IMR-90 (cell line): ENCODE measurements at regions not wholly inside any gene's neighbourhood (a gene's known extent, or its start where the extent isn't known, plus 50 kb on each side); places are given as distances from the start of the nearest gene placed in this dataset.

ENCODE experiments used
- ATAC-seq: fragments of 200-7000 bp; cut with Tn5 transposase; 2 replicates; pipeline ENCODE4 v1.9.1; 2020; ENCODE audit warnings: low read depth, mild to moderate bottlenecking, moderate library complexity
- BruUV-seq: library from RNA; stranded (reverse); fragments of 400-500 nt; replicated peaks from 2 replicates; lab custom pipeline; 2021; lab: Mats Ljungman, UMichigan
- CTCF ChIA-PET: fragments of 300-600 bp; formaldehyde crosslinking; extraction: SDS; loops from one replicate; lab custom pipeline; 2021; ENCODE audit warnings: antibody characterized with exemption; lab: Yijun Ruan, JAX
- POLR2A ChIA-PET: fragments of 300-600 bp; sonication (Branson Sonifier 250); formaldehyde crosslinking; loops from one replicate; lab custom pipeline; 2022; ENCODE audit warnings: antibody characterized with exemption; ENCODE audit not compliant: unreplicated experiment; lab: Charles Lee
- DNase-seq: peaks from one replicate; pipeline ENCODE4 v3.0.0; 2013
- H2AFZ ChIP-seq: replicated peaks from 2 replicates; pipeline ENCODE3; 2013; ENCODE audit warnings: low read length, mild to moderate bottlenecking; ENCODE audit not compliant: poor library complexity
- H2AK5ac ChIP-seq: 2 replicates; pipeline ENCODE4 v1.6.1; 2013; ENCODE audit warnings: low read depth, low read length, inconsistent platforms
- H2AK9ac ChIP-seq: replicated peaks from 2 replicates; pipeline ENCODE3; 2013; ENCODE audit warnings: mild to moderate bottlenecking, low read depth, low read length, moderate library complexity; ENCODE audit not compliant: poor library complexity
- H2BK120ac ChIP-seq: 2 replicates; pipeline ENCODE4 v1.6.1; 2013; ENCODE audit warnings: low read depth, low read length, inconsistent platforms
- H2BK15ac ChIP-seq: 3 replicates; pipeline ENCODE4 v1.6.1; 2013; ENCODE audit warnings: low read depth, low read length, inconsistent platforms
- H2BK20ac ChIP-seq: 2 replicates; pipeline ENCODE4 v1.6.1; 2013; ENCODE audit warnings: low read depth, mild to moderate bottlenecking, inconsistent platforms, low read length, moderate library complexity
- H2BK5ac ChIP-seq: 2 replicates; pipeline ENCODE4 v1.6.1; 2013; ENCODE audit warnings: mild to moderate bottlenecking, low read depth, low read length, inconsistent platforms; ENCODE audit not compliant: poor library complexity, severe bottlenecking
- H3K14ac ChIP-seq: replicated peaks from 2 replicates; pipeline ENCODE4 v1.6.1; 2013; ENCODE audit warnings: low read depth, low read length, inconsistent platforms
- H3K18ac ChIP-seq: 2 replicates; pipeline ENCODE4 v1.6.1; 2013; ENCODE audit warnings: low read depth, low read length, control low read depth
- H3K23ac ChIP-seq: 2 replicates; pipeline ENCODE4 v1.6.1; 2013; ENCODE audit warnings: low read depth, low read length, inconsistent platforms
- H3K27ac ChIP-seq: 2 replicates; pipeline ENCODE4 v1.5.1; 2013; ENCODE audit warnings: mild to moderate bottlenecking, control low read depth, low read length; ENCODE audit not compliant: insufficient read depth
- H3K27me3 ChIP-seq: 2 replicates; pipeline ENCODE4 v1.6.1; 2013; ENCODE audit warnings: low read length; ENCODE audit not compliant: control insufficient read depth, insufficient read depth
- H3K36me3 ChIP-seq: 2 replicates; pipeline ENCODE4 v1.6.1; 2013; ENCODE audit warnings: low read length, mixed read lengths; ENCODE audit not compliant: control insufficient read depth, insufficient read depth
- H3K4ac ChIP-seq: 2 replicates; pipeline ENCODE4 v1.6.1; 2013; ENCODE audit warnings: low read depth, low read length, inconsistent platforms
- H3K4me1 ChIP-seq: 2 replicates; pipeline ENCODE4 v1.6.1; 2013; ENCODE audit warnings: low read length, mixed read lengths; ENCODE audit not compliant: control insufficient read depth, insufficient read depth
- H3K4me2 ChIP-seq: 2 replicates; pipeline ENCODE4 v1.6.1; 2013; ENCODE audit warnings: low read depth, mild to moderate bottlenecking, control low read depth, low read length, moderate library complexity
- H3K4me3 ChIP-seq: 2 replicates; pipeline ENCODE4 v1.5.1; 2013; ENCODE audit warnings: low read depth, mild to moderate bottlenecking, control low read depth, low read length, moderate library complexity; ENCODE audit not compliant: insufficient read depth
- H3K56ac ChIP-seq: 2 replicates; pipeline ENCODE4 v1.6.1; 2013; ENCODE audit warnings: low read length, inconsistent platforms; ENCODE audit not compliant: insufficient read depth; ENCODE audit errors: extremely low read depth
- H3K79me1 ChIP-seq, 2 experiments: 2 replicates each; pipeline ENCODE4 v1.6.1; 2013; ENCODE audit warnings: low read length in 2 of 2, inconsistent platforms in 1 of 2, low read depth in 1 of 2
- H3K9ac ChIP-seq: 2 replicates; pipeline ENCODE4 v1.6.1; 2013; ENCODE audit warnings: low read depth, low read length, control low read depth
- H3K9me1 ChIP-seq: 2 replicates; pipeline ENCODE4 v1.6.1; 2013; ENCODE audit warnings: low read length, inconsistent platforms; ENCODE audit not compliant: insufficient read depth
- H3K9me3 ChIP-seq: 2 replicates; pipeline ENCODE4 v1.6.1; 2013; ENCODE audit warnings: low read length; ENCODE audit not compliant: control insufficient read depth, insufficient read depth
- H4K20me1 ChIP-seq: 2 replicates; pipeline ENCODE4 v1.6.1; 2013; ENCODE audit warnings: low read length, inconsistent platforms; ENCODE audit not compliant: insufficient read depth
- H4K5ac ChIP-seq: 2 replicates; pipeline ENCODE4 v1.6.1; 2013; ENCODE audit warnings: mild to moderate bottlenecking, low read depth, low read length, control low read depth
- H4K8ac ChIP-seq, 2 experiments: 2 replicates each; pipeline ENCODE4 v1.6.1; 2013; ENCODE audit warnings: low read depth in 2 of 2, low read length in 2 of 2, control low read depth in 1 of 2, inconsistent platforms in 1 of 2
- H4K91ac ChIP-seq: 2 replicates; pipeline ENCODE4 v1.6.1; 2013; ENCODE audit warnings: low read depth, low read length, inconsistent platforms; ENCODE audit not compliant: insufficient read depth
- CEBPB ChIP-seq: IDR thresholded peaks from 2 replicates; pipeline ENCODE4 v1.6.1; 2012; ENCODE audit warnings: low read depth, low read length, improper control_type of control experiment
- CHD1 ChIP-seq: IDR thresholded peaks from 2 replicates; pipeline ENCODE4 v1.6.1; 2012; ENCODE audit warnings: low read depth, low read length, improper control_type of control experiment
- ELK1 ChIP-seq: fragments of 150-350 bp; IDR thresholded peaks from 2 replicates; pipeline ENCODE4 v1.6.1; 2016; ENCODE audit warnings: low read depth, mild to moderate bottlenecking, low read length, moderate library complexity, borderline replicate concordance
- FOS ChIP-seq: fragments of 150-350 bp; IDR thresholded peaks from 2 replicates; pipeline ENCODE4 v1.6.1; 2016; ENCODE audit warnings: low read depth, low read length
- MAFK ChIP-seq: IDR thresholded peaks from 2 replicates; pipeline ENCODE4 v1.6.1; 2012; ENCODE audit warnings: low read depth, low read length, improper control_type of control experiment
- MXI1 ChIP-seq: IDR thresholded peaks from 2 replicates; pipeline ENCODE4 v1.6.1; 2012; ENCODE audit warnings: low read depth, mild to moderate bottlenecking, low read length, moderate library complexity, borderline replicate concordance
- NFE2L2 ChIP-seq: fragments of 150-350 bp; IDR thresholded peaks from 2 replicates; pipeline ENCODE4 v1.6.1; 2016; ENCODE audit warnings: low read depth, mild to moderate bottlenecking, low read length
- POLR2A ChIP-seq: IDR thresholded peaks from 2 replicates; pipeline ENCODE4 v1.6.1; 2012; ENCODE audit warnings: mild to moderate bottlenecking, low read depth, low read length
- RAD21 ChIP-seq: IDR thresholded peaks from 2 replicates; pipeline ENCODE4 v1.6.1; 2012; ENCODE audit warnings: low read length, improper control_type of control experiment
- RFX5 ChIP-seq: IDR thresholded peaks from 2 replicates; pipeline ENCODE4 v1.8.0; 2012; ENCODE audit warnings: low read depth, mild to moderate bottlenecking, low read length, moderate library complexity
- SMC3 ChIP-seq: fragments of 150-350 bp; IDR thresholded peaks from 2 replicates; pipeline ENCODE4 v1.6.1; 2016; ENCODE audit warnings: low read depth, mild to moderate bottlenecking, antibody characterized with exemption, low read length, moderate library complexity
- WGBS, 2 experiments: methylation state at CpG; one replicate each; pipeline versions ENCODE4 v1.1.5 to v1.1.7; 2013; ENCODE audit warnings: missing lambda C conversion rate in 2 of 2; ENCODE audit not compliant: insufficient read length in 1 of 2; ENCODE audit errors: extremely low coverage in 2 of 2; 5-methylcytosine and 5-hydroxymethylcytosine counted together
- dilution Hi-C: fragments of 300-500 bp; cut with HindIII; formaldehyde crosslinking; loops from one replicate; pipeline ENCODE4 v1.14.3; 2018; ENCODE audit warnings: low sequenced_read_pairs; ENCODE audit not compliant: unreplicated experiment
- in situ Hi-C: fragments of 300-500 bp; cut with MboI; formaldehyde crosslinking; loops from 3 replicates; pipeline ENCODE4 v1.14.3; 2019; ENCODE audit warnings: low sequenced_read_pairs, inconsistent platforms, mixed read lengths
- intact Hi-C: fragments of 100-400 bp; cut with micrococcal nuclease; formaldehyde crosslinking; loops from 2 replicates; pipeline ENCODE4 v1.10.0; 2022

GRCh38 chr3:11898611-11899325, 52.1 kb upstream of the TAMM41 start:
- no peak overlapping the region for H3K18ac ChIP-seq
- no peaks in the 10 kb centered on the region for H3K9me1 ChIP-seq
- no peaks in the 10 kb centered on the region for H3K36me3 ChIP-seq
- ATAC-seq (no peak), DNase-seq (no peak)
- no peak overlapping the region for H4K5ac ChIP-seq
- no peak overlapping the region for H3K4me2 ChIP-seq
- H4K91ac ChIP-seq = no peak overlapping the region
- H3K4me3 ChIP-seq = no peak overlapping the region
- dilution Hi-C loops = no loop called here
- POLR2A ChIA-PET = no interaction called here
- H3K79me1 ChIP-seq = no peaks in the 10 kb centered on the region
- H3K27me3 ChIP-seq = no peaks in the 10 kb centered on the region; the same call in 1 of the 2 replicates
- no TSS peak for BruUV-seq
- H3K14ac ChIP-seq = no peak overlapping the region
- no peak overlapping the region for H3K9ac ChIP-seq
- H3K27ac ChIP-seq = no peak overlapping the region
- H2AK9ac ChIP-seq = no peak overlapping the region
- no peak overlapping the region for H2BK120ac ChIP-seq
- no peak overlapping the region for H2BK20ac ChIP-seq
- peak overlapping the region; percentile 33 for H2AFZ ChIP-seq
- no peak for TF ChIP-seq NFE2L2
- TF ChIP-seq POLR2A = no peak
- TF ChIP-seq ELK1 = no peak
- TF ChIP-seq CEBPB = no peak
- no peak for TF ChIP-seq MAFK
- TF ChIP-seq RFX5 = no peak
- no peak for TF ChIP-seq CHD1
- TF ChIP-seq MXI1 = no peak
- no peak for TF ChIP-seq FOS
- no peak for TF ChIP-seq RAD21
- TF ChIP-seq SMC3 = no peak
- H3K23ac ChIP-seq = no peak overlapping the region
- CTCF ChIA-PET = no interaction called here
- H3K4me1 ChIP-seq = no peaks in the 10 kb centered on the region
- in situ Hi-C loops = no loop called here
- H3K56ac ChIP-seq = no peak overlapping the region
- WGBS, 2 experiments = 67% methylated on average over 7 of the region's 18 CpGs; no CpG with 5 or more reads in 1 of the 2 experiments
- intact Hi-C loops = no loop called here
- no peaks in the 10 kb centered on the region for H4K20me1 ChIP-seq
- no peak overlapping the region for H2BK15ac ChIP-seq
- H4K8ac ChIP-seq = no peak overlapping the region
- H2BK5ac ChIP-seq = no peak overlapping the region
- no peak overlapping the region for H3K4ac ChIP-seq
- H2AK5ac ChIP-seq = no peak overlapping the region
- H3K9me3 ChIP-seq = no peaks in the 10 kb centered on the region
